ENCODE measurements at regions not wholly inside any gene's neighbourhood (a gene's known extent, or its start where the extent isn't known, plus 50 kb on each side); places are given as distances from the start of the nearest gene placed in this dataset.

DNA sequence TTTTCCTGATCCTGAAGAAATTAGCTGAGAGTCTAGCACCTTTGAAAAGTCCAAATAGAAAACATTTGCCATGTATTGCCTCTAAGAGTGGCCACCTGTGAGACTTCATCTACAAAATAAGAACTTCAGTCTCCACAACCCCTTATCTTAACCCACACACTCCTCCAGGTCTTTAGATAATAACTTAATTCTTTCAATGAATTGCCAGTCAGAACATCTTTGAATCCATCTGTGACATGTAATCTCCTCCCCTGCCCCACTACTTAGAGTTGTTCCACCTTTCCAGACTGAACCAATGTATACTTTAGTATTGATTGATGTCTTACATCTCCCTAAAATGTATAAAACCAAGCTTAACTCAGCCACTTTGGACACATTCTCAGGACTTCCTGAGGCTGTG lies 84.4 kb upstream of the FAM171A1 start (continued):
- TF ChIP-seq, protein P1, sequence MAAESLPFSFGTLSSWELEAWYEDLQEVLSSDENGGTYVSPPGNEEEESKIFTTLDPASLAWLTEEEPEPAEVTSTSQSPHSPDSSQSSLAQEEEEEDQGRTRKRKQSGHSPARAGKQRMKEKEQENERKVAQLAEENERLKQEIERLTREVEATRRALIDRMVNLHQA (CRISPR knock-in tag; IDR thresholded peaks at IDR 0.05), result no peak
- TF ChIP-seq NAIF1 (CRISPR knock-in tag; IDR thresholded peaks at IDR 0.05; ENCODE audit: borderline replicate concordance) (no peak), MIXL1 (CRISPR knock-in tag; IDR thresholded peaks at IDR 0.05) (no peak), SMAD1 (CRISPR knock-in tag; IDR thresholded peaks at IDR 0.05; ENCODE audit: borderline replicate concordance, low read depth) (no peak), PREB (CRISPR knock-in tag; IDR thresholded peaks at IDR 0.05) (no peak), GATA4 (IDR thresholded peaks at IDR 0.05; ENCODE audit: borderline replicate concordance, low read depth) (no peak), DMAP1 (CRISPR knock-in tag; IDR thresholded peaks at IDR 0.05) (no peak), RFX3 (CRISPR knock-in tag; IDR thresholded peaks at IDR 0.05) (no peak)
- TF ChIP-seq, protein P2, sequence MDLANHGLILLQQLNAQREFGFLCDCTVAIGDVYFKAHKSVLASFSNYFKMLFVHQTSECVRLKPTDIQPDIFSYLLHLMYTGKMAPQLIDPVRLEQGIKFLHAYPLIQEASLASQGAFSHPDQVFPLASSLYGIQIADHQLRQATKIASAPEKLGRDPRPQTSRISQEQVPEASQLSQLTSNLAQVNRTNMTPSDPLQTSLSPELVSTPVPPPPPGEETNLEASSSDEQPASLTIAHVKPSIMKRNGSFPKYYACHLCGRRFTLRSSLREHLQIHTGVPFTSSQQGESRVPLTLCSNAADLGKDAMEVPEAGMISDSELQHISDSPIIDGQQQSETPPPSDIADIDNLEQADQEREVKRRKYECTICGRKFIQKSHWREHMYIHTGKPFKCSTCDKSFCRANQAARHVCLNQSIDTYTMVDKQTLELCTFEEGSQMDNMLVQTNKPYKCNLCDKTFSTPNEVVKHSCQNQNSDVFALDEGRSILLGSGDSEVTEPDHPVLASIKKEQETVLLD (CRISPR knock-in tag; IDR thresholded peaks at IDR 0.05; ENCODE audit: low read depth), result no peak

- Histone ChIP-seq H3K36me3 (replicated peaks in 1 of 2; ENCODE audit: control insufficient read depth in 1 of 2, insufficient read depth in 2 of 2, low read length in 2 of 2) (no peaks in the 10 kb centered on the region), H3K27ac (ENCODE audit: extremely low read length, insufficient read depth, low read length) (no peak overlapping the region), H3K4me1 (ENCODE audit: insufficient read depth, low read length) (no peaks in the 10 kb centered on the region), H3K79me2 (ENCODE audit: insufficient read depth, low read length) (no peaks in the 10 kb centered on the region), H2AFZ (ENCODE audit: low read length) (no peak overlapping the region), H3K4me2 (ENCODE audit: low read depth, low read length) (no peak overlapping the region), H3K27me3 (ENCODE audit: control insufficient read depth in 1 of 2, insufficient read depth in 2 of 2, low read length in 2 of 2) (no peaks in the 10 kb centered on the region; a peak in 1 of 5 replicates), H3K4me3 (replicated peaks in 1 of 3; ENCODE audit: insufficient read depth in 1 of 3, low read depth in 2 of 3, low read length in 3 of 3) (no peak overlapping the region), H4K20me1 (ENCODE audit: insufficient read depth, low read length) (no peaks in the 10 kb centered on the region), H3K9me3 (ENCODE audit: low read length) (no peaks in the 10 kb centered on the region), H3K9ac (ENCODE audit: insufficient read depth, low read depth, low read length) (no peak overlapping the region)
- intact Hi-C loops (cut with micrococcal nuclease; ENCODE audit: unreplicated experiment), result no loop called here
- ChIA-PET POLR2A (no interaction called here), CTCF (ENCODE audit: low intra/inter-chr PET ratio, low total read pairs) (no interaction called here)
- WGBS (ENCODE audit: low lambda C conversion rate), result 7% methylated on average over 3 of the region's 3 CpGs
- FAIRE-seq, result no peak
- DNase-seq (ENCODE audit: low spot score), result no peak
- ATAC-seq, result no peak
- in situ Hi-C loops (cut with HindIII; ENCODE audit: extremely low pct_ligation_motif_present, low pct_unique_long_range_greater_than_20kb), result no loop called here
- BruUV-seq (replicated peaks), result no TSS peak
- no peak for TF ChIP-seq SMYD3 (CRISPR knock-in tag; IDR thresholded peaks at IDR 0.05)
- no peak for TF ChIP-seq ZNF326 (CRISPR knock-in tag; IDR thresholded peaks at IDR 0.05; ENCODE audit: borderline replicate concordance)
- TF ChIP-seq, protein P3, sequence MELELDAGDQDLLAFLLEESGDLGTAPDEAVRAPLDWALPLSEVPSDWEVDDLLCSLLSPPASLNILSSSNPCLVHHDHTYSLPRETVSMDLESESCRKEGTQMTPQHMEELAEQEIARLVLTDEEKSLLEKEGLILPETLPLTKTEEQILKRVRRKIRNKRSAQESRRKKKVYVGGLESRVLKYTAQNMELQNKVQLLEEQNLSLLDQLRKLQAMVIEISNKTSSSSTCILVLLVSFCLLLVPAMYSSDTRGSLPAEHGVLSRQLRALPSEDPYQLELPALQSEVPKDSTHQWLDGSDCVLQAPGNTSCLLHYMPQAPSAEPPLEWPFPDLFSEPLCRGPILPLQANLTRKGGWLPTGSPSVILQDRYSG (CRISPR knock-in tag; IDR thresholded peaks at IDR 0.05), result no peak
- TF ChIP-seq ZFP62 (CRISPR knock-in tag; IDR thresholded peaks at IDR 0.05), result no peak
- no peak for TF ChIP-seq ZNF549 (CRISPR knock-in tag; IDR thresholded peaks at IDR 0.05)
- no peak for TF ChIP-seq CCAR2 (optimal IDR thresholded peaks at IDR 0.05; ENCODE audit: low read depth, low read length)
- TF ChIP-seq, protein P4, sequence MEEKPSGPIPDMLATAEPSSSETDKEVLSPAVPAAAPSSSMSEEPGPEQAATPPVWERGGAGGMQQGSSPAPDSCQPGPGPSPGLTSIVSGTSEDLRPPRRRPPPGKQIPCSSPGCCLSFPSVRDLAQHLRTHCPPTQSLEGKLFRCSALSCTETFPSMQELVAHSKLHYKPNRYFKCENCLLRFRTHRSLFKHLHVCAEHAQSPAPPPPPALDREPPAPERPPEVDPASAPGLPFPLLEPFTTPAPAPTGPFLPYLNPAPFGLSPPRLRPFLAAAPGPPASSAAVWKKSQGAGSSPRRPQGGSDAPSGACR (CRISPR knock-in tag; IDR thresholded peaks at IDR 0.05), result no peak
- TF ChIP-seq NBN (conservative IDR thresholded peaks at IDR 0.05), result no peak
- TF ChIP-seq MAFF (IDR thresholded peaks at IDR 0.05; ENCODE audit: low read depth, low read length), result no peak
- TF ChIP-seq ZNF382 (CRISPR knock-in tag; IDR thresholded peaks at IDR 0.05; ENCODE audit: borderline replicate concordance), result no peak
- no peak for TF ChIP-seq MAF1 (CRISPR knock-in tag; IDR thresholded peaks at IDR 0.05; ENCODE audit: borderline replicate concordance)
- no peak for TF ChIP-seq POLR2G (IDR thresholded peaks at IDR 0.05; ENCODE audit: low read depth, low read length)
- no peak for TF ChIP-seq ZNF546 (CRISPR knock-in tag; conservative IDR thresholded peaks at IDR 0.05)
- TF ChIP-seq SAFB2 (CRISPR knock-in tag; IDR thresholded peaks at IDR 0.05; ENCODE audit: borderline replicate concordance, low read depth), result no peak
- TF ChIP-seq BCL6 (CRISPR knock-in tag; IDR thresholded peaks at IDR 0.05), result no peak
Observed at GRCh38 chr10:15453926-15454325, 82.8 kb upstream of the FAM171A1 start.
